Esophagus squamous epithelium (tissue), 5 donors: ENCODE measurements at regions not wholly inside any gene's neighbourhood (a gene's known extent, or its start where the extent isn't known, plus 50 kb on each side); places are given as distances from the start of the nearest gene placed in this dataset.
"Not testable (repeated sequence)": the region's sequence is repeated elsewhere in the genome, so short reads cannot be mapped to it uniquely, and the experiment has no call there.

ENCODE experiments used
- DNase-seq: peaks from one replicate; lab custom pipeline; 2025; lab: John Stamatoyannopoulos, UW
- H3K27ac ChIP-seq, 4 donors: fragments of 200-600 bp; sonication (generic); one replicate each; pipeline ENCODE4 v1.5.1; 2016 to 2019; ENCODE audit warnings: mild to moderate bottlenecking in 1 of 4
- H3K27me3 ChIP-seq, 4 donors: fragments of 200-600 bp; sonication (generic); 1 replicate in 3 of 4; 2 replicates in 1 of 4; pipeline versions ENCODE4 v1.5.1 to v1.6.0; 2017 to 2021; ENCODE audit warnings: antibody characterized with exemption in 1 of 4
- H3K36me3 ChIP-seq, 3 donors: fragments of 200-600 bp; sonication (generic); one replicate each; pipeline ENCODE4 v1.5.1; 2016 to 2019
- H3K4me1 ChIP-seq, 3 donors: fragments of 200-600 bp; sonication (generic); one replicate each; pipeline ENCODE4 v1.5.1; 2017 to 2019
- H3K4me3 ChIP-seq, 4 donors: fragments of 200-600 bp; sonication (generic); 1 replicate in 3 of 4; 2 replicates in 1 of 4; pipeline ENCODE4 v1.5.1; 2016 to 2019; ENCODE audit warnings: mild to moderate bottlenecking in 2 of 4, moderate library complexity in 1 of 4
- H3K9me3 ChIP-seq, 3 donors: fragments of 200-600 bp; sonication (generic); one replicate each; pipeline ENCODE4 v1.5.1; 2016 to 2019
- POLR2A ChIP-seq, 4 donors: fragments of 450-650 bp; IDR thresholded peaks; one replicate each; pipeline ENCODE4 v1.6.1; 2017; ENCODE audit warnings: antibody characterized with exemption in 4 of 4, mild to moderate bottlenecking in 4 of 4, moderate library complexity in 3 of 4
- WGBS, 2 donors: methylation state at CpG; one replicate each; pipeline ENCODE4 v1.1.5; 2018; 5-methylcytosine and 5-hydroxymethylcytosine counted together
- intact Hi-C: fragments of 100-400 bp; cut with DNase I; formaldehyde crosslinking; loops from one replicate; pipeline ENCODE4 v1.15.0; 2022
- TF ChIP-seq, protein P1 (sequence below), 6 experiments: fragments of 450-650 bp in 4 of 6; fragments of 200-600 bp in 2 of 6; sonication (generic) in 2 of 6; IDR thresholded peaks; one replicate each; pipeline ENCODE4 v1.5.1; 2016 to 2019; ENCODE audit warnings: antibody characterized with exemption in 6 of 6, mild to moderate bottlenecking in 4 of 6, moderate library complexity in 4 of 6
- donor health status: DM: yes; HTN: yes; CAD: no.

DNA sequence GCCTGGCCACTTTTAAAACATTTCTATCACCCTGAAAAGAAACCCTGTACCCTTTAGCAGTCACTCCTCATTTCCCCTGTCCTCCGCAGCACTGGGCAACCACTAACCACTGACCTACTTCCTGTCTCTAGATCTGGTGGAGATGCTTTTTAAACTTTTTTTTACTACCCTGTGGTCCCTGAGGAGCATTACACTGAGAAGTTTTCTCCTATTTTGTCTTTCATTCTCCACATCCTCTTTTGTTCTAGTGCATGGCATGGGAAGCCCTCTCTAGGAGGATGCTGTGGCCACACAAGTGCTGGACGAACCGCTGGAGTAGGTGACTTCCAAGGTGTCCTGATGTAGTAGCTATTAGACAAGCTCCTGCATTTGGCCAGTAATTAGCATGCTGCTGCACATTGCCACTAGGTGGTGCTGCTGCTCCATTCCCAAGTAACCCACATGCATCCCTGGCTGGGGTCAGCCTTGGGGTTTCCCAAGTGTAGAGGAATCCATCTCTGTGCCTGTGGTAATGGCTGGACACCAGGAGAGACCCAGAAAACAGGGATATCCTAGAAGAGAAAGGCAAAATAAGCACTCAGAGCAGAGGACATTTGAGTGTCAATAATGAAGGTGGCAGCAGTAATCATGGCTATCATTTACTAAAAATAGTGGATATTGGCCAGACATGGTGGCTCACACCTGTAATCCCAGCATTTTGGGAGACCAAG lies 143.8 kb upstream of the CRHR1 start:
- 17 to 22% methylated on average over 3 of the region's 3 CpGs for WGBS, 2 donors
- Histone ChIP-seq H3K9me3 (no peaks in the 10 kb centered on the region), H3K27ac (peak overlapping the region in 1 of 4 donors; percentile 77), H3K4me1 (peaks cover 0 to 15% (median 0%) of the 10 kb centered on the region in 3 donors), H3K4me3 (no peak overlapping the region), H3K36me3 (peaks cover 0 to 39% (median 4%) of the 10 kb centered on the region in 3 donors), H3K27me3 (peaks cover 0 to 6% (median 0%) of the 10 kb centered on the region in 4 donors)
- no peak for DNase-seq
- intact Hi-C loops, result loop anchor here (5.0 kb wide), 1 partner anchor 192 kb away; no protein-coding TSS in a partner anchor
- no peak for TF ChIP-seq POLR2A (IDR thresholded peaks at IDR 0.05)
- TF ChIP-seq, protein P1, sequence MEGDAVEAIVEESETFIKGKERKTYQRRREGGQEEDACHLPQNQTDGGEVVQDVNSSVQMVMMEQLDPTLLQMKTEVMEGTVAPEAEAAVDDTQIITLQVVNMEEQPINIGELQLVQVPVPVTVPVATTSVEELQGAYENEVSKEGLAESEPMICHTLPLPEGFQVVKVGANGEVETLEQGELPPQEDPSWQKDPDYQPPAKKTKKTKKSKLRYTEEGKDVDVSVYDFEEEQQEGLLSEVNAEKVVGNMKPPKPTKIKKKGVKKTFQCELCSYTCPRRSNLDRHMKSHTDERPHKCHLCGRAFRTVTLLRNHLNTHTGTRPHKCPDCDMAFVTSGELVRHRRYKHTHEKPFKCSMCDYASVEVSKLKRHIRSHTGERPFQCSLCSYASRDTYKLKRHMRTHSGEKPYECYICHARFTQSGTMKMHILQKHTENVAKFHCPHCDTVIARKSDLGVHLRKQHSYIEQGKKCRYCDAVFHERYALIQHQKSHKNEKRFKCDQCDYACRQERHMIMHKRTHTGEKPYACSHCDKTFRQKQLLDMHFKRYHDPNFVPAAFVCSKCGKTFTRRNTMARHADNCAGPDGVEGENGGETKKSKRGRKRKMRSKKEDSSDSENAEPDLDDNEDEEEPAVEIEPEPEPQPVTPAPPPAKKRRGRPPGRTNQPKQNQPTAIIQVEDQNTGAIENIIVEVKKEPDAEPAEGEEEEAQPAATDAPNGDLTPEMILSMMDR (IDR thresholded peaks at IDR 0.05), result peak; percentile 89 to 94 (median 92)

DNA sequence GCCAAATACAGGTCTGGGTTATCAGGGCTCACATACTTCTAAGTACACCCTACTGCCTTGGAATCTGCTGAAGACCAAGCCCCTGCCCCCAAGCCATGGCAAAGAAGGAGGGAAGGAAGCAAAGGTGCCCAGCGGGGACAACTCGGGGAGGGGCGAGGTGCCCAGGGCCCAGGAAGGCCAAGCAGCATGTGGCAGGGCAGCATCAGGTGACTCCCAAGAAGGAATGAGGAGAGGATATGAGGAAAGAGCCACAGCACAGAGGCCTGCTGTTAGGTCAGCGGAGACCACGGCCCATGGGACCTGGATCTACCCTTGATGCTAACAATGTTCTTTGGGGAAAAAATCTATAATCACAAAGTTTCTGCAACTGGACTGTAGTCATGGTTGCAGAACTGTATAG lies 142.6 kb upstream of the CRHR1 start:
- WGBS, 2 donors, result 67 to 96% methylated on average over 5 of the region's 5 CpGs
- Histone ChIP-seq H3K36me3 (peaks cover 0 to 27% (median 4%) of the 10 kb centered on the region in 3 donors), H3K9me3 (no peaks in the 10 kb centered on the region), H3K27ac (no peak overlapping the region), H3K4me3 (no peak overlapping the region), H3K27me3 (peaks cover 0 to 15% (median 0%) of the 10 kb centered on the region in 4 donors), H3K4me1 (peaks cover 0 to 15% (median 0%) of the 10 kb centered on the region in 3 donors)
- no peak for TF ChIP-seq POLR2A (IDR thresholded peaks at IDR 0.05)
- TF ChIP-seq, protein P1 (IDR thresholded peaks at IDR 0.05), result no peak
- intact Hi-C loops, result loop anchor here (5.0 kb wide), 1 partner anchor 191 kb away; no protein-coding TSS in a partner anchor
- no peak for DNase-seq

DNA sequence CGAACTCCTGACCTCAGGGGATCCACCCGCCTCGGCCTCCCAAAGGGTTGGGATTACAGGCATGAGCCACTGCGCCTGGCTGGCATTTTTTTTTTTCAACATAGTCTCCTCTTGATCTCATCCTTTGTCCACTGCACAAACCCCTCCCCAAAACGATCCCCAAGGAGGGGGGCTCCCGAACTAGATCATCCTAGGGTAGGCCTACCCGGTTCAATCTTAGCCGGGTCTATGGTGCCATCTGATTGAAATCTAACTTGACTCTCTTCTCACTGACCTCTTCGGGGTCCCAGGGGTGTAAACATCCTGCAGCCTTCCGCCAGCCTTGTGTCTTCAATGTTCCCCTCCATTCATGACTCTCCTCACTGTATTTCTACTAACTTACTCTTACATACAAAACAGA lies 140.5 kb upstream of the CRHR1 start:
- 83 to 90% methylated on average over 8 to 10 of the region's 10 CpGs for WGBS, 2 donors

GRCh38 chr17:45644637-45645036 lies 139.5 kb upstream of the CRHR1 start:
- intact Hi-C loops, result loop anchor here (5.0 kb wide), 1 partner anchor 188 kb away; no protein-coding TSS in a partner anchor
- 10 to 60% methylated on average over 1 of the region's 1 CpG for WGBS, 2 donors

More for the DNA sequence above, 140.5 kb upstream of the CRHR1 start:
- H3K4me3 ChIP-seq, result no peak overlapping the region
- intact Hi-C loops, result loop anchor here (5.0 kb wide), 1 partner anchor 189 kb away; no protein-coding TSS in a partner anchor
- no peak overlapping the region for H3K27ac ChIP-seq
- TF ChIP-seq, protein P1 (IDR thresholded peaks at IDR 0.05), result no peak
- TF ChIP-seq POLR2A (IDR thresholded peaks at IDR 0.05), result no peak
- H3K36me3 ChIP-seq, result peaks cover 0 to 12% (median 0%) of the 10 kb centered on the region in 3 donors
- H3K9me3 ChIP-seq, result no peaks in the 10 kb centered on the region
- H3K27me3 ChIP-seq, result peaks cover 0 to 32% (median 0%) of the 10 kb centered on the region in 4 donors
- DNase-seq, result no peak
- H3K4me1 ChIP-seq, result peaks cover 0 to 15% (median 0%) of the 10 kb centered on the region in 3 donors

DNA sequence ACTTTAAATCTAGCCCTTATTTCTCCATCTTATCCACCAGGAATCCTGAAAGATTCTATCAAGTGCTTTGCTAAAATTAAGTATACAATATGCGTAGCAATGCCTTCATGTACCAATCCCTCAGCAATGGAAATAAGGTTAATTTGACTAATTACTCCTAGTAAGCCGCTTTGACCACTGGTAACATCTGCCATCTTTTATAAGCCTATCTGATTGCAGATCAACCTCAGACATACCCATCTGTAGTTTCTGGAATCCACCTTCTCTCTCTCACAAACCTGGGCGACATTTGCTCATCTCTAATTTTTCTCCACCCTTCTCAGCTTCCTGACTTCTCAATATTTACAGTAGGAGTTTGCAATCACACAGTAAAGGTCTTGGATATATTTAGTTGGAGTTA lies 138.8 kb upstream of the CRHR1 start:
- TF ChIP-seq, protein P1 (IDR thresholded peaks at IDR 0.05), result no peak
- TF ChIP-seq POLR2A (IDR thresholded peaks at IDR 0.05), result no peak
- DNase-seq, result no peak

More at GRCh38 chr17:45644637-45645036, 139.5 kb upstream of the CRHR1 start:
- Histone ChIP-seq H3K4me1 (peaks cover 0 to 12% (median 0%) of the 10 kb centered on the region in 3 donors), H3K27me3 (peaks cover 0 to 42% (median 0%) of the 10 kb centered on the region in 4 donors)
- not testable (repeated sequence) for H3K4me3 ChIP-seq, H3K9me3 ChIP-seq, H3K27ac ChIP-seq, H3K36me3 ChIP-seq, DNase-seq

More for the DNA sequence above, 138.8 kb upstream of the CRHR1 start:
- peaks cover 0 to 49% (median 0%) of the 10 kb centered on the region in 4 donors for H3K27me3 ChIP-seq
- intact Hi-C loops, result no loop called here
- WGBS, 2 donors, result 79 to 91% methylated on average over 3 of the region's 3 CpGs
- H3K4me1 ChIP-seq, result peaks cover 0 to 6% (median 0%) of the 10 kb centered on the region in 3 donors
- H3K27ac ChIP-seq, result no peak overlapping the region
- no peaks in the 10 kb centered on the region for H3K36me3 ChIP-seq
- H3K9me3 ChIP-seq, result no peaks in the 10 kb centered on the region
- no peak overlapping the region for H3K4me3 ChIP-seq
